COLO829 (cell line): ENCODE measurements at regions not wholly inside any gene's neighbourhood (a gene's known extent, or its start where the extent isn't known, plus 50 kb on each side); places are given as distances from the start of the nearest gene placed in this dataset.

Experiments used
- DNase-seq: peaks from one replicate; pipeline ENCODE4 v3.0.0; 2012; ENCODE audit warnings: low spot score

- DNase-seq = no peak
These were observed 177.6 kb downstream of the HHIPL2 start for GRCh38 chr1:222370081-222370912.

DNA sequence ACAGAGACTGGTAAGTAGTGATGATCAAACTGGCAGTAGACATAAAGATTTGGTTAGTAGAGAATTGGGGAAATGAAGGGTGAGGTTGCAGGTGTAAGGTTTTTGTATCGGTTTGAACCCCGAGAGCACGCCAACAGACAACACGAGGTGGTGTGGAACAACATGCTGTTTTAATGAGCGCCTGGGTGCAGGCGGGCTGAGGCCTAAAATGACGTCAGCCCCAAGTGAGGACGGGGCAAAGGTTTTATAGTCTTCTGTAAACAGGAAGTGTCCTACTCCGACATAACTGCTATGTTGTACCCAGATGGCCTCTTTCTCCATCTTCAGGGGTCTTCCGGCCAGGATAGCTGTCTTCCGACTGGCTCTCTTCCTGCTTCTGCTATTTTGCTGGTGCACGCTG, 178.8 kb downstream of the HHIPL2 start:
- DNase-seq = no peak

DNA sequence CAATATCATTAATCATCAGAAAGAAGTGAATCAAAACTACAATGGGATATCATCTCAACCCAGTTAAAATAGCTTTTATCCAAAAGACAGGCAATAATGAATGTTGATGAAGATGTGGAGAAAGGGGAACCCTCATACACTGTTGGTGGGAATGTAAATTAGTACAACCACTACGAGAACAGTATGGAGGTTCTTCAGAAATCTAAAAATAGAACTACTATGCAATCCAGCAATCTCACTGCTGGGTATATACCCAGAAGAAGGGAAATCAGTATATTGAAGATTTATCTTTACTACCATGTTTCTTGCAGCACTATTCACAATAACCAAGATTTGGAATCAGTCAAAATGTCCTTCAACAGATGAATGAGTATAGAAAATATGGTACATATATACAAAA, 189.8 kb downstream of the HHIPL2 start:
- DNase-seq = no peak

DNA sequence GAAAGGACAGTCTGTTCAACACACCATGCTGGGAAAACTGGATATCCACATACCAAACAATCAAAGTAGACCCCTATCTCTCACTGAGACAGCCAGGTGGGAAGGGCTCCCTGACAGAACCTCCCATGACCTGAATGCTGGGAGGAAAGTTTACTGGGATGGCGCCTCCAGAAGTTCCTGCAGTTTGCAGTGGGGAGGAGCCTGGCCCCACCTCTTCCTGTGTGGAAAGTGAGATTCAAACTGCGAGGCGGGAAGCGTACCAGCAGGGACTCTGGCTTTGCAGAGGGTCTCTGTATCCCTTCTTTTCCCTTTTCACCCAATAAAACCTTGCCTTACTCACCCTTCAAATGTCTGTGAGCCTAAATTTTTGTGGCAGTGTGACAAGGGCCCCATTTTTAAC, 190.7 kb downstream of the HHIPL2 start:
- no peak for DNase-seq

DNA sequence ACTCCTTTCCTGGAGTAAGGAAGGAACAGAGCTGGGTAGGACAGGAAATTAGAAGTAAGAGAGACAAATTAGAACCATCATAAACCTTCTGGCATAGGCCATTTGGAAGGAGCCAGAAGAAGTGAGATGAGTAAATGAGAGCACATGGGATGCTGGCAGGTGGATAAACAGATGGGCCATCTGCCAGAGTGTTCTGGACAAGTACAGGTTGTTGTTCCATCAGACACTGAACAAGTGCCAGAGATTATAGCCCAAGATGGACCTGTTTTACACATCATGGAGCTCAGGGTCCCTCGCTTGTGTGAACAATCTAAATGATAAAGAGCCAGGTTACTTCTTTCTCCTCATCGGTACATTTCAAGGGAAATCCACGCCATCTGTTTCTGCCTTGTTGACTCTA, 200.3 kb downstream of the HHIPL2 start:
- no peak for DNase-seq

GRCh38 chr1:222346955-222347354, 200.9 kb downstream of the HHIPL2 start:
- no peak for DNase-seq

DNA sequence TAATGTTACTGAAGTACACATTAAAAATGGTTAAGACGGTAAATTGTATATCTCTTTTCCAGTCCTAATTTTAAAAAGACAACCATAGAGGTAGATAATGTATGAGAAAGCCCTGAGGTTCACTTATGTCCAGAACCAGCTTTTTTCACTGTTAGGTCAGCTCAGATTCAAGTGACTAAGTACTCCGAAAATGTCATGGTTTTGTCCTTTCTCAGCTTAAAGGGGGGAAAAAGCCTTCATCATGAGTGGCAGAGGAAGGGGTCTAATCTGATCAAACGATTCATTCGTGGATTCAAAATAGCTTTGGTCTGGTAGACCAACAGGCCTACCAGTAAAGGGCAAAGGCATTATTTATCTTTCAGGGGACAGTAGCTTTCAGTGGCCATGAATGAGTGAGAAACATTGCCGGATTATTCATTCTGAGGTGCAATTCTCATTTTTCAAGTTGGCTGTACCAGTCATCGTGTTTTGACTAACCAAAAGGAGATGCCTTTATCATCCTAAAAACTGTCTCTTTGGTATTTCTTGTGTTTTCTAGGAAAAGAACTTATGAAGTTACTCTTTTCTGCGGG, 208.4 kb downstream of the HHIPL2 start:
- no peak for DNase-seq

GRCh38 chr1:222335586-222335985, 212.3 kb downstream of the HHIPL2 start:
- DNase-seq = no peak

GRCh38 chr1:222334026-222334680, 213.8 kb downstream of the HHIPL2 start:
- no peak for DNase-seq

DNA sequence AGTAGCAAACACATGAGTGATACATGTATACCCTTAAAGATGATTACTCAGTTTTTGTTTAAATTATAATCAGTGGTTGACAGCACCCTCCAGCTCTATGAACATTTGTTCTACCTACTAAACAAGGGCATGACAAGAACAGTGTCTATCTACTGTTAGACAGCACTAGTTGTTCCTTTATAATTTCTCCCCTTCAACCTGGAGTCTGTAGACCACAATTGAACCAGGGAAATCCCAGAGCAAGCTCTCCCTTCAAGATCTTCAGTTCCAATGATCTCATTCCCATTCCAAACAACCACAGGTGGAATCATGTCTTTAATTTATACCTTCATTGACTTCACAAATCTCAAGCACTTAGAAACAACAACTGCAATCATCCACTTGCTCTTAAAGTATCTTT, 216.1 kb downstream of the HHIPL2 start:
- no peak for DNase-seq

DNA sequence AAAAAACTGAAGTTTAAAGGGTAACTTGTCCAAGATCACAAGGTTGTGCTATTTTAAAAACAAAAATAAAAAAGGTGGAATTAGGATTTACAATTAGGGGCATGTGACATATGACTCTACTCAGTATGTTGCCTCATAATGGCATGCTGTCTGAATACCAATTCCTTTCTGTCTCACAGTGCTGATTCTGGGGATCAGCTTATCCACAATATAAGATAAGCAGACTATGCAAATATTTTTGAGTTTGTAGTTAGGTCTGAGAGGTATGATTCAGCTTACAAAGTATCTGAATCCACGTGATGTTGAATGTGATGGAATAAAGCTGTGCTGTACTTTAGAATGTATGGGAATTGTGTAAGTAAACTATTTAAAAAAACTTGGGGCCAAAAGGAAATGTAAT, 216.6 kb downstream of the HHIPL2 start:
- DNase-seq = peak; percentile 21

DNA sequence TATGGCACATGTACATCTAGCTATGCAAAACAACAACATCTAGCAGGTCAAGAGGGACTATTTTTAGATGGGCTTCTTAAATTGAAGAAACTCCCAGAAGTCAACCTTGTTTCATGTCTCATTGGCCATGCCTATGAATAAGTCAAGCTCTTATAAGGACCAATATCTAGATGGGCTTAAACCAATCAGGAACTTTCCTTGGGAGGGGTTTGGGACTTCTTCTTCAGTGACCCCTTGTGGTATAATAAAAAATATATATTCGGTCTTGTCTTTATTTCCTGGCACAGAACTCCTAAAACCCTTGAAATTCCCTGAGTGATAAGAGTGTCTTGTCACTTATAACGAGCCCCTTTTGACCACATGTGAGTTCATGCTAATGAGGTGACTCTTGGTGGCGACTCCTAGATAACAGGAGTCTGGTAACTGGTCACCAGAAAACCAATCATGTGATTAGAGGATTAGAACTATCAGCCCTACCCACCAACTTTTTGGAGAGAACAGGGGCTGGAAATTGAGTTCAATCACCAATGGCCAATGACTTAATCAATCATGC, 218.3 kb downstream of the HHIPL2 start:
- DNase-seq = no peak

DNA sequence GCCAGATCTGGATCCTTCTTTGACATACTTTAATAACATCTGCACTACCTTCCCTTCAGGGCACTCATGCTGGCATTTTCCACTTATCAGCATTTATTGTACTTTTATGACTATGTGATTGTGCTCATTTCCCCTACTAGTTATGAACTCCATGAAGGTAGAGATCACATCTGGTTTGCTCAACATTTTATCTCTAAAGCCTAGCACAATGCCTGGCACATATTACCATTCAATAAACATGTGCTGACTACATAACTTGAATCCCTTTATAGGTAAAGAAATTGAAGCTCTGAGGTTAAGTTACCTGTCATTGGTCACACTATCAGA, 221.2 kb downstream of the HHIPL2 start:
- no peak for DNase-seq

- DNase-seq = no peak
These were observed 221.7 kb downstream of the HHIPL2 start for GRCh38 chr1:222326006-222326709.

DNA sequence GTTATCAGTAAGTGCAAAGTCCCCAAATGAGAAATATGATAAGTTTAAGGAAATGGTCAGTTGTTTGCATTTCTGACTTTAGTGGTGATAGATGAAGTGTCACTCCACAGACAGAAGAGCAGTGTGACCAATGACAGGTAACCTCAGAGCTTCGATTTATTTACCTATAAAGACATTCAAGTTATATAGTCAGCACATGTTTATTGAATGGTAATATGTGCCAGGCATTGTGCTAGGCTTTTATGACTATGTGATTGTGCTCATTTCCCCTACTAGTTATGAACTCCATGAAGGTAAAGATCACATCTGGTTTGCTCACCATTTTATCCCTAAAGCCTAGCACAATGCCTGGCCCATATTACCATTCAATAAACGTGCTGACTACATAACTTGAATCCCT, 222.4 kb downstream of the HHIPL2 start:
- DNase-seq = no peak

DNA sequence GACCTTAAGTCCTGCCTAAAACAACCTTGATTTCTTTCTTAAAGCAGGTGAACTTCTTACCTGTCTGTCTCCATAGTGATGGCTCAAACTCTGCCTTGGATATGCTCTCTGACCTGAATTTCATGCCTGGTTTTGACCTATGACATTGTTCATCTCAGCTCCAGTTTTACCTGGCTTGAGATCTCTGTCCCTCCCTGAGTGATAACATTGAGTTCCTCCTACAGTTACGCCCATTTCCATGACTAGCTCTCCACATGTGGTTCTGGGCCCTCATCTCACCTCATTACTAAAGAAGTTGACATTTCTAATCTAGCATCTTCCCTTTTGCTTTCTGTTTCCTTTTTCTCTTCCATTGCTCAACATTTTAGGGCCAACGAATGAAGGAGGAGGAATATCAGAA, 233.1 kb downstream of the HHIPL2 start:
- no peak for DNase-seq

- DNase-seq = no peak
These were observed 237.1 kb downstream of the HHIPL2 start for GRCh38 chr1:222310836-222311235.

- no peak for DNase-seq
These were observed 240.3 kb downstream of the HHIPL2 start for GRCh38 chr1:222307621-222308020.

DNA sequence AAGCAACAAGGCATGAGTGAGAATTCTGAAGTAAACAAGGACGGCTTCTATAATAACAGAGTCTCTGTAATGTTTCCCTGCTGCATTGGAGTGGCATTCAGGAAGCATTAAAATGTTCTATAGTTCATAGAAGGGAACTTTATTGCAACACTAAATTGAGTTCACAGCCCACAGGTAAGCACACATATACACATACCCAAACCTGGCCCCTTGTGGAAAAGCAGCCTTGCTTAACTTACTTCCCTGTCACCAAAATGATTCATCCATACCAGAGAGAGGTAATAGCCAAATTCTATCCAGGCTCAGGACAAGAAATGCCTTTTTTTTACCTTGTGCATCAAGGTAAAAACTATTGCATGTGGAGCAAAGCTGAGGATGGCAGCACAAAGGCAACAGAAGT, 241.4 kb downstream of the HHIPL2 start:
- DNase-seq = no peak

GRCh38 chr1:222306011-222306410, 241.9 kb downstream of the HHIPL2 start:
- no peak for DNase-seq

DNA sequence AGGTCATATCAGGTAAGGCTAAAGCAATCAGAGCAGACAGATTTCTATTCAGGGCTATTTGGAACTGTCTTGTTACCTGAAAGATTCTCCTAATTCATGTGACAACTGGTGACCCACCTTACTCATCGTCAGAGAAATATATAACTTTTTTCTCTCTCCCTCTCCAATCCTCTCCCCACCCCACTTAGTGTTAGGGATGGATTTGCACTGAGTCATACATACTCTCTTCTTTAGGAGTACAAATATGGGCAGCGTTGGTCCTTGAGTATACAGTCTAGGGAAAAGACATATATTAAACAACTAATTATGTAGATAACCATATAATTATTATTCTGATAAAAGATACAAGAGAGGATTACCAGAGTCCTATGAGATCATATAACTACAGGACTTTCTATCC, 246.3 kb downstream of the HHIPL2 start:
- no peak for DNase-seq

DNA sequence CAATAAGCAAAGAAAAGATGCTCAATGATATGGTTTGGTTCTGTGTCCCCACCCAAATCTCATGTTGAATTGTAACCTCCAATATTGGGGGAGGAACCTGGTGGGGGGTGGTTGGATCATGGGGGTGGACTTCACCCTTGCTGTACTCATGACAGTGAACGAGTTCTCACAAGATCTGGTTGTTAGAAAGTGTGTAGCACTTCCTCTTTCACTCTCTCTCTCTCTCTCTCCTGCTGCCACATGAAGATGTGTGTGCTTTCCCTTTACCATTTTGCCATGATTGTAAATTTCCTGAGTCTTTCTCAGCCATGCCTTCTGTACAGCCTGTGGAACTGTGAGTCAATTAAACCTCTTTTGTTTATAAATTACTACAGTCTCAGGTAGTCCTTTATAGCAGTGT, 248.4 kb downstream of the HHIPL2 start:
- DNase-seq = no peak

DNA sequence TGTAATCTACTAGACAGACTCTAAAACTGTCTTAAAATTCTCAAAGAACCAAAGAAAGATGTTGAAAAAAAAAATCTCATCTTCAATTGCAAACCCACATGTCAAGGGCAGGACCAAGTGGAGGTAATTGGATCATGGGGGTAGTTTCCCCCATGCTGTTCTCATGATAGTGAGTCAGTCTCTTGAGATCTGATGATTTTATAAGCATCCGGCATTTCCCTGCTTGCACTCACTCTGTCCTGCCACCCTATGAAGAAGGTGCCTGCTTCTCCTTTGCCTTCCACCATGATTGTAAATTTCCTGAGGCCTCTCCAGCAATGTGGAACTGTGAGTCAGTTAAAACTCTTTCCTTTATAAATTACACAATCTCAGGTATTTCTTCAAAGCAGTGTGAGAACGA, 257.0 kb downstream of the HHIPL2 start:
- DNase-seq = no peak
